Prostate gland (tissue), 2 donors: ENCODE measurements at regions not wholly inside any gene's neighbourhood (a gene's known extent, or its start where the extent isn't known, plus 50 kb on each side); places are given as distances from the start of the nearest gene placed in this dataset.

Source experiments
- DNase-seq: peaks from one replicate; pipeline ENCODE4 v3.0.0-alpha.2; 2019; ENCODE audit warnings: low spot score
- H3K27ac ChIP-seq, 2 donors: fragments of 200-600 bp; sonication (generic); 2 replicates each; pipeline ENCODE4 v1.5.1; 2017 to 2019
- H3K27me3 ChIP-seq: fragments of 200-600 bp; sonication (generic); replicated peaks from 2 replicates; pipeline ENCODE4 v1.5.1; 2019; ENCODE audit not compliant: insufficient read depth
- H3K36me3 ChIP-seq, 2 donors: fragments of 200-600 bp; sonication (generic); 1 replicate in 1 of 2; 2 replicates in 1 of 2; pipeline versions ENCODE4 v1.5.1 to v1.8.1; 2017 to 2019
- H3K4me1 ChIP-seq: fragments of 200-600 bp; sonication (generic); replicated peaks from 2 replicates; pipeline ENCODE4 v1.5.1; 2019
- H3K4me3 ChIP-seq, 2 donors: fragments of 200-600 bp; sonication (generic); 2 replicates each; pipeline ENCODE4 v1.5.1; 2017 to 2019
- H3K9me3 ChIP-seq: fragments of 200-600 bp; sonication (generic); 2 replicates; pipeline ENCODE4 v1.5.1; 2017
- CTCF ChIP-seq, 4 experiments: fragments of 200-600 bp in 2 of 4; fragments of 450-650 bp in 2 of 4; sonication (generic) in 2 of 4; IDR thresholded peaks; 1 replicate in 3 of 4; 2 replicates in 1 of 4; pipeline ENCODE4 v1.5.1; 2016 to 2019; ENCODE audit warnings: antibody characterized with exemption in 4 of 4, mild to moderate bottlenecking in 2 of 4, moderate library complexity in 2 of 4
- POLR2A ChIP-seq: fragments of 450-650 bp; IDR thresholded peaks from one replicate; pipeline ENCODE4 v1.6.1; 2016; ENCODE audit warnings: antibody characterized with exemption, mild to moderate bottlenecking
- POLR2AphosphoS5 ChIP-seq: sonication (generic); formaldehyde crosslinking; IDR thresholded peaks from one replicate; pipeline ENCODE4 v1.6.1; 2017; ENCODE audit warnings: antibody characterized with exemption
- WGBS: methylation state at CpG from one replicate; pipeline ENCODE4 v1.1.5; 2018; 5-methylcytosine and 5-hydroxymethylcytosine counted together
- intact Hi-C: fragments of 100-400 bp; cut with DNase I; formaldehyde crosslinking; loops from one replicate; pipeline ENCODE4 v1.14.2; 2022

GRCh38 chr13:38575427-38575826, 111.5 kb upstream of the FREM2 start:
- intact Hi-C loops: no loop called here
- WGBS: 35% methylated on average over 2 of the region's 2 CpGs
- no peak for TF ChIP-seq POLR2AphosphoS5
- TF ChIP-seq POLR2A: no peak
- no peak for TF ChIP-seq CTCF (IDR thresholded peaks at IDR 0.05)
- H3K36me3 ChIP-seq: no peaks in the 10 kb centered on the region
- no peaks in the 10 kb centered on the region for H3K9me3 ChIP-seq
- no peaks in the 10 kb centered on the region for H3K27me3 ChIP-seq
- no peaks in the 10 kb centered on the region for H3K4me1 ChIP-seq
- no peak overlapping the region for H3K27ac ChIP-seq
- DNase-seq: no peak
- H3K4me3 ChIP-seq: no peak overlapping the region

- H3K27ac ChIP-seq: no peak overlapping the region
- intact Hi-C loops: no loop called here
- H3K4me1 ChIP-seq: no peaks in the 10 kb centered on the region
- no peak overlapping the region for H3K4me3 ChIP-seq
- no peaks in the 10 kb centered on the region for H3K27me3 ChIP-seq
- WGBS: 90% methylated on average over 3 of the region's 3 CpGs
- H3K36me3 ChIP-seq: no peaks in the 10 kb centered on the region
- no peaks in the 10 kb centered on the region for H3K9me3 ChIP-seq
- DNase-seq: no peak
- no peak for TF ChIP-seq POLR2A
Observed at GRCh38 chr13:38577048-38577447, 109.8 kb upstream of the FREM2 start.

- Histone ChIP-seq H3K27ac (no peak overlapping the region), H3K36me3 (no peaks in the 10 kb centered on the region), H3K9me3 (no peaks in the 10 kb centered on the region), H3K4me3 (no peak overlapping the region), H3K4me1 (no peaks in the 10 kb centered on the region), H3K27me3 (no peaks in the 10 kb centered on the region)
- peak; percentile 22 for DNase-seq
- peak in 3 of 4 experiments; percentile 17 to 36 (median 32) for TF ChIP-seq CTCF (IDR thresholded peaks at IDR 0.05)
- TF ChIP-seq POLR2AphosphoS5: no peak
- 13% methylated on average over 2 of the region's 2 CpGs for WGBS
- intact Hi-C loops: no loop called here
Observed at GRCh38 chr13:38582133-38582532, 104.7 kb upstream of the FREM2 start.

- Histone ChIP-seq H3K27ac (no peak overlapping the region), H3K36me3 (no peaks in the 10 kb centered on the region), H3K27me3 (no peaks in the 10 kb centered on the region), H3K9me3 (no peaks in the 10 kb centered on the region), H3K4me1 (no peaks in the 10 kb centered on the region), H3K4me3 (no peak overlapping the region)
- TF ChIP-seq POLR2A: no peak
- TF ChIP-seq POLR2AphosphoS5: no peak
- no peak for TF ChIP-seq CTCF (IDR thresholded peaks at IDR 0.05)
- intact Hi-C loops: no loop called here
- WGBS: 91% methylated on average over 2 of the region's 2 CpGs
- no peak for DNase-seq
Observed at GRCh38 chr13:38590230-38590629, 96.6 kb upstream of the FREM2 start.

GRCh38 chr13:38590796-38591507, 95.9 kb upstream of the FREM2 start:
- H3K4me1 ChIP-seq: no peaks in the 10 kb centered on the region
- TF ChIP-seq POLR2AphosphoS5: no peak
- TF ChIP-seq CTCF (IDR thresholded peaks at IDR 0.05): no peak
- TF ChIP-seq POLR2A: no peak
- no peaks in the 10 kb centered on the region for H3K36me3 ChIP-seq
- H3K9me3 ChIP-seq: no peaks in the 10 kb centered on the region
- intact Hi-C loops: no loop called here
- no peak overlapping the region for H3K27ac ChIP-seq
- H3K27me3 ChIP-seq: no peaks in the 10 kb centered on the region
- no peak overlapping the region for H3K4me3 ChIP-seq
- 39% methylated on average over 6 of the region's 6 CpGs for WGBS
- no peak for DNase-seq
